Natural killer cell treated with Interleukin-12 subunit alpha and Interleukin-12 subunit beta and Interleukin-15 and Interleukin-18, amount 100 ng/mL, for 72 hours (primary cell): ENCODE measurements at regions not wholly inside any gene's neighbourhood (a gene's known extent, or its start where the extent isn't known, plus 50 kb on each side); places are given as distances from the start of the nearest gene placed in this dataset.

Experiments used
- ATAC-seq, 2 donors: fragments of 150-1000 bp; cut with Tn5 transposase in 1 of 2; sonication (Bioruptor Pico), chemical (Tn5 transposase) in 1 of 2; 2 replicates each; pipeline ENCODE4 v1.10.0; 2021
- DNase-seq: peaks from one replicate; pipeline ENCODE4 v3.0.0; 2022; ENCODE audit warnings: low spot score
- H3K27ac Mint-ChIP-seq, 2 donors: 1 replicate in 1 of 2; 2 replicates in 1 of 2; pipeline ENCODE4 v1.8.0; 2022; ENCODE audit warnings: mixed read lengths in 2 of 2, mild to moderate bottlenecking in 1 of 2, moderate library complexity in 1 of 2
- H3K27me3 Mint-ChIP-seq, 2 donors: 1 replicate in 1 of 2; 2 replicates in 1 of 2; pipeline ENCODE4 v1.8.0; 2022; ENCODE audit warnings: mixed read lengths in 2 of 2
- H3K36me3 Mint-ChIP-seq: one replicate; pipeline ENCODE4 v1.8.0; 2022; ENCODE audit warnings: mixed read lengths
- H3K4me1 Mint-ChIP-seq, 2 donors: 1 replicate in 1 of 2; 2 replicates in 1 of 2; pipeline ENCODE4 v1.8.0; 2022; ENCODE audit warnings: low read depth in 2 of 2, mixed read lengths in 2 of 2, mild to moderate bottlenecking in 1 of 2
- H3K4me3 Mint-ChIP-seq: one replicate; pipeline ENCODE4 v1.8.0; 2022; ENCODE audit warnings: mixed read lengths
- H3K9me3 Mint-ChIP-seq: 2 replicates; pipeline ENCODE4 v1.8.0; 2022; ENCODE audit warnings: mixed read lengths

- Mint-ChIP-seq H3K4me3 (no peak overlapping the region), H3K9me3 (peaks cover 4% of the 10 kb centered on the region), H3K4me1 (no peaks in the 10 kb centered on the region), H3K36me3 (no peaks in the 10 kb centered on the region), H3K27ac (no peak overlapping the region), H3K27me3 (no peaks in the 10 kb centered on the region)
- DNase-seq (no peak), ATAC-seq (no peak)
Measured at GRCh38 chr16:73847090-73847489, 449.5 kb upstream of the PSMD7 start.

- Mint-ChIP-seq H3K4me3 (no peak overlapping the region), H3K27me3 (no peaks in the 10 kb centered on the region), H3K27ac (no peak overlapping the region), H3K36me3 (no peaks in the 10 kb centered on the region), H3K4me1 (no peaks in the 10 kb centered on the region), H3K9me3 (peaks cover 4% of the 10 kb centered on the region)
- ATAC-seq (no peak), DNase-seq (no peak)
Measured at GRCh38 chr16:73846356-73846755, 450.3 kb upstream of the PSMD7 start.

GRCh38 chr16:73846007-73846330, 450.6 kb upstream of the PSMD7 start:
- H3K27me3 Mint-ChIP-seq = no peaks in the 10 kb centered on the region
- peaks cover 4% of the 10 kb centered on the region for H3K9me3 Mint-ChIP-seq
- no peak for DNase-seq
- H3K27ac Mint-ChIP-seq = no peak overlapping the region
- no peak for ATAC-seq
- H3K4me1 Mint-ChIP-seq = no peaks in the 10 kb centered on the region
- H3K36me3 Mint-ChIP-seq = no peaks in the 10 kb centered on the region
- H3K4me3 Mint-ChIP-seq = no peak overlapping the region

GRCh38 chr16:73845238-73846006, 451.2 kb upstream of the PSMD7 start:
- Mint-ChIP-seq H3K9me3 (peaks cover 4% of the 10 kb centered on the region), H3K27ac (no peak overlapping the region), H3K36me3 (no peaks in the 10 kb centered on the region), H3K27me3 (no peaks in the 10 kb centered on the region), H3K4me1 (no peaks in the 10 kb centered on the region), H3K4me3 (no peak overlapping the region)
- DNase-seq (no peak), ATAC-seq (no peak)

GRCh38 chr16:73840728-73841127, 455.9 kb upstream of the PSMD7 start:
- no peak overlapping the region for H3K27ac Mint-ChIP-seq
- DNase-seq (no peak), ATAC-seq (no peak)
- no peaks in the 10 kb centered on the region for H3K4me1 Mint-ChIP-seq
- no peaks in the 10 kb centered on the region for H3K27me3 Mint-ChIP-seq
- H3K36me3 Mint-ChIP-seq = no peaks in the 10 kb centered on the region
- H3K4me3 Mint-ChIP-seq = no peak overlapping the region
- peaks cover 10% of the 10 kb centered on the region for H3K9me3 Mint-ChIP-seq

- Mint-ChIP-seq H3K4me3 (no peak overlapping the region), H3K27me3 (no peaks in the 10 kb centered on the region), H3K4me1 (no peaks in the 10 kb centered on the region), H3K9me3 (peaks cover 8% of the 10 kb centered on the region), H3K36me3 (peaks cover 7% of the 10 kb centered on the region), H3K27ac (no peak overlapping the region)
- no peak for ATAC-seq
- DNase-seq = no peak
Measured at GRCh38 chr16:73831220-73831619, 465.4 kb upstream of the PSMD7 start.

- ATAC-seq = no peak
- Mint-ChIP-seq H3K9me3 (no peaks in the 10 kb centered on the region), H3K27ac (no peak overlapping the region), H3K4me3 (no peak overlapping the region), H3K4me1 (no peaks in the 10 kb centered on the region), H3K27me3 (no peaks in the 10 kb centered on the region), H3K36me3 (no peaks in the 10 kb centered on the region)
- no peak for DNase-seq
Measured at GRCh38 chr16:73823205-73823849, 473.3 kb upstream of the PSMD7 start.

- H3K27ac Mint-ChIP-seq = no peak overlapping the region
- H3K27me3 Mint-ChIP-seq = no peaks in the 10 kb centered on the region
- H3K4me3 Mint-ChIP-seq = no peak overlapping the region
- H3K36me3 Mint-ChIP-seq = no peaks in the 10 kb centered on the region
- ATAC-seq (no peak), DNase-seq (no peak)
- peaks cover 4% of the 10 kb centered on the region for H3K9me3 Mint-ChIP-seq
- H3K4me1 Mint-ChIP-seq = no peaks in the 10 kb centered on the region
Measured at GRCh38 chr16:73817526-73818324, 478.9 kb upstream of the PSMD7 start.

GRCh38 chr16:73813527-73813926, 483.1 kb upstream of the PSMD7 start:
- ATAC-seq = no peak
- Mint-ChIP-seq H3K27ac (no peak overlapping the region), H3K9me3 (peaks cover 4% of the 10 kb centered on the region), H3K4me3 (no peak overlapping the region), H3K4me1 (no peaks in the 10 kb centered on the region), H3K27me3 (no peaks in the 10 kb centered on the region), H3K36me3 (no peaks in the 10 kb centered on the region)
- no peak for DNase-seq

- H3K9me3 Mint-ChIP-seq = peaks cover 2% of the 10 kb centered on the region
- H3K4me1 Mint-ChIP-seq = no peaks in the 10 kb centered on the region
- ATAC-seq (no peak), DNase-seq (no peak)
- H3K27ac Mint-ChIP-seq = no peak overlapping the region
- H3K36me3 Mint-ChIP-seq = no peaks in the 10 kb centered on the region
- no peak overlapping the region for H3K4me3 Mint-ChIP-seq
- H3K27me3 Mint-ChIP-seq = peaks cover 0 to 3% of the 10 kb centered on the region in 2 donors
Measured at GRCh38 chr16:73804456-73804855, 492.2 kb upstream of the PSMD7 start.

- no peaks in the 10 kb centered on the region for H3K9me3 Mint-ChIP-seq
- H3K27ac Mint-ChIP-seq = no peak overlapping the region
- DNase-seq = no peak
- no peak for ATAC-seq
- H3K4me3 Mint-ChIP-seq = no peak overlapping the region
- no peaks in the 10 kb centered on the region for H3K4me1 Mint-ChIP-seq
- H3K36me3 Mint-ChIP-seq = no peaks in the 10 kb centered on the region
- peaks cover 0 to 3% of the 10 kb centered on the region in 2 donors for H3K27me3 Mint-ChIP-seq
Measured at GRCh38 chr16:73798471-73798870, 498.1 kb upstream of the PSMD7 start.

- Mint-ChIP-seq H3K9me3 (no peaks in the 10 kb centered on the region), H3K27me3 (peaks cover 0 to 3% of the 10 kb centered on the region in 2 donors), H3K36me3 (no peaks in the 10 kb centered on the region), H3K4me3 (no peak overlapping the region), H3K4me1 (no peaks in the 10 kb centered on the region), H3K27ac (no peak overlapping the region)
- DNase-seq (no peak), ATAC-seq (no peak)
Measured at GRCh38 chr16:73797115-73797514, 499.5 kb upstream of the PSMD7 start.

- H3K27me3 Mint-ChIP-seq = peaks cover 0 to 3% of the 10 kb centered on the region in 2 donors
- no peaks in the 10 kb centered on the region for H3K9me3 Mint-ChIP-seq
- H3K4me1 Mint-ChIP-seq = no peaks in the 10 kb centered on the region
- no peak overlapping the region for H3K27ac Mint-ChIP-seq
- no peaks in the 10 kb centered on the region for H3K36me3 Mint-ChIP-seq
- H3K4me3 Mint-ChIP-seq = no peak overlapping the region
- DNase-seq (no peak), ATAC-seq (no peak)
Measured at GRCh38 chr16:73796241-73796640, 500.4 kb upstream of the PSMD7 start.

GRCh38 chr16:73794994-73795393, 501.6 kb upstream of the PSMD7 start:
- Mint-ChIP-seq H3K27ac (no peak overlapping the region), H3K9me3 (no peaks in the 10 kb centered on the region), H3K36me3 (no peaks in the 10 kb centered on the region), H3K4me1 (no peaks in the 10 kb centered on the region), H3K4me3 (no peak overlapping the region), H3K27me3 (no peaks in the 10 kb centered on the region)
- DNase-seq (no peak), ATAC-seq (no peak)
